Suprapubic skin (tissue), 3 donors: ENCODE measurements at regions not wholly inside any gene's neighbourhood (a gene's known extent, or its start where the extent isn't known, plus 50 kb on each side); places are given as distances from the start of the nearest gene placed in this dataset.

Experiments used
- EP300 ChIP-seq: sonication (generic); formaldehyde crosslinking; IDR thresholded peaks from one replicate; pipeline ENCODE4 v1.6.1; 2017; ENCODE audit warnings: antibody characterized with exemption
- TF ChIP-seq, protein P1 (sequence below), 2 donors: fragments of 200-600 bp in 1 of 2; fragments of 450-650 bp in 1 of 2; sonication (generic) in 1 of 2; IDR thresholded peaks; one replicate each; pipeline ENCODE4 v1.5.1; 2016 to 2019; ENCODE audit warnings: antibody characterized with exemption in 2 of 2, mild to moderate bottlenecking in 1 of 2, moderate library complexity in 1 of 2

DNA sequence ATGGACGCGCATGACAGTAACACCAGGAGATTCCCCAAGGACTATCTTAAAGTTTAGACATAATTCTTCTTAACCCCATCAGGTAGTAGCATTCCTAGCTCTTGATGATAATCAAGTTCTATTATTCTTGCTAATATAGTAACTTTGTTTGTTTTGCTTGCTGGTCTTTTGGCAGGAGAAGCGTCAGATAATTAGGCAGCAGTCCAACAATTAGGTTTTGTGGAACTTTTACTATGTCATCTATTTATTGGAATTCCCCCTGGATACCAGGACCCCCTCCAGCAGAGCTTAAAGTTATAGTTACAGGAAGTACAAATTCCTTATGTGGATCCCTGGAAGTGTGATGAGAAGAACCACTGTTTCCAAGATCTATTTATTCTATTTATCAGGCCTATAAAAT is 1138.0 kb upstream of the FAM98A start:
- no peak for TF ChIP-seq EP300
- TF ChIP-seq, protein P1, sequence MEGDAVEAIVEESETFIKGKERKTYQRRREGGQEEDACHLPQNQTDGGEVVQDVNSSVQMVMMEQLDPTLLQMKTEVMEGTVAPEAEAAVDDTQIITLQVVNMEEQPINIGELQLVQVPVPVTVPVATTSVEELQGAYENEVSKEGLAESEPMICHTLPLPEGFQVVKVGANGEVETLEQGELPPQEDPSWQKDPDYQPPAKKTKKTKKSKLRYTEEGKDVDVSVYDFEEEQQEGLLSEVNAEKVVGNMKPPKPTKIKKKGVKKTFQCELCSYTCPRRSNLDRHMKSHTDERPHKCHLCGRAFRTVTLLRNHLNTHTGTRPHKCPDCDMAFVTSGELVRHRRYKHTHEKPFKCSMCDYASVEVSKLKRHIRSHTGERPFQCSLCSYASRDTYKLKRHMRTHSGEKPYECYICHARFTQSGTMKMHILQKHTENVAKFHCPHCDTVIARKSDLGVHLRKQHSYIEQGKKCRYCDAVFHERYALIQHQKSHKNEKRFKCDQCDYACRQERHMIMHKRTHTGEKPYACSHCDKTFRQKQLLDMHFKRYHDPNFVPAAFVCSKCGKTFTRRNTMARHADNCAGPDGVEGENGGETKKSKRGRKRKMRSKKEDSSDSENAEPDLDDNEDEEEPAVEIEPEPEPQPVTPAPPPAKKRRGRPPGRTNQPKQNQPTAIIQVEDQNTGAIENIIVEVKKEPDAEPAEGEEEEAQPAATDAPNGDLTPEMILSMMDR (IDR thresholded peaks at IDR 0.05) = no peak
